BJ (cell line): ENCODE measurements at regions not wholly inside any gene's neighbourhood (a gene's known extent, or its start where the extent isn't known, plus 50 kb on each side); places are given as distances from the start of the nearest gene placed in this dataset.

ENCODE experiments used
- CTCF ChIA-PET: fragments of 350-600 bp; formaldehyde crosslinking; extraction: SDS; loops from one replicate; lab custom pipeline; 2021; ENCODE audit warnings: antibody characterized with exemption, inconsistent platforms; lab: Yijun Ruan, JAX
- POLR2A ChIA-PET: fragments of 300-600 bp; sonication (Branson Sonifier 250); formaldehyde crosslinking; extraction: SDS; loops from one replicate; lab custom pipeline; 2021; ENCODE audit warnings: antibody characterized with exemption; lab: Charles Lee
- DNase-seq: peaks from one replicate; pipeline ENCODE4 v3.0.0-alpha.2; 2011; ENCODE audit warnings: low read depth
- H3K27me3 ChIP-seq: 2 replicates; pipeline ENCODE4 v1.6.0; 2011; ENCODE audit warnings: low read length; ENCODE audit not compliant: control insufficient read depth, insufficient read depth
- H3K36me3 ChIP-seq: 2 replicates; pipeline ENCODE4 v1.5.1; 2011; ENCODE audit warnings: low read length; ENCODE audit not compliant: control insufficient read depth, insufficient read depth
- H3K4me3 ChIP-seq: 2 replicates; pipeline ENCODE4 v1.5.1; 2011; ENCODE audit warnings: low read depth, mild to moderate bottlenecking, control low read depth, low read length
- TF ChIP-seq, protein P1 (sequence below): IDR thresholded peaks from 2 replicates; pipeline ENCODE4 v1.5.1; 2011; ENCODE audit warnings: low read depth, mild to moderate bottlenecking, control low read depth, inconsistent platforms, low read length, moderate library complexity; ENCODE audit not compliant: insufficient read depth

DNA sequence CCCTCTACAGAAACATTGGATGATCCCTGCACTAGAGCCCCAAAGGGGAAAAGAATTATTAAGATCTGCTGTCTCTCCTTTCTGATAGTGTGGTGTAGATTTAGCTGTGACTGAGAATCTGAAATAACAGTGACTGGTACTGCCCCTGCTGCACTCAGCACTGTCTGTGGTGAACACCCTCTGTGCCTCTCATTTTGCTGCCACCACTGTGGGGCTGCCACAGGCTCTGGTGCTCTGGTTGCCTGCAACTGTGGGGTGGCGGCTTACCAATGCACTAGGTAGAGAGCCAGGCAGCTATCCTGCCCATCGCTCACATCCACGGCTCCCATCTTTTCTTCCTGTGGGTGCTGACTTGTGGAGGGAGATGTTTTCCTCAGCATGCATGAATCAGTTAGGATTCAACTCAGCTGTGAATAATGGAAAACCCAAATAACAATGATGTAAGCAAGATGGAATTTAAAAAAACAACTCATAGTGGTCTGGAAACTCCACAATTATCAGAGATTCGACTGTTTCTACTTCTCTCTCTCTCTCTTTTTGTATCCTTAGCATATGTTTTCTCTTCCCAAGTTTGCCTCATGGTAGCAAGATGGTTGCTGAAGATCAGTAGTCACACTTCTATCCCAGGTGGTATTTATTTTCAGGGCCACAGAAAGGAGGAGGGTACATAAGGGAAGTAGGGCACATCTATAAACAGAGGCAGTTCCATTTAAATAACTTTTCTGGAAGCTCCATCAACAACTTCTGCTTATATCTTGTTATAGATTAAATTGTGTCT is 99.8 kb upstream of the DAP start:
- ChIA-PET POLR2A (no interaction called here), CTCF (interaction anchor here (1.3 to 2.3 kb wide), 2 partner anchors 16 to 159 kb away, joined by 5 to 9 read pairs; no protein-coding TSS in a partner anchor)
- H3K27me3 ChIP-seq: no peaks in the 10 kb centered on the region
- no peaks in the 10 kb centered on the region for H3K36me3 ChIP-seq
- TF ChIP-seq, protein P1, sequence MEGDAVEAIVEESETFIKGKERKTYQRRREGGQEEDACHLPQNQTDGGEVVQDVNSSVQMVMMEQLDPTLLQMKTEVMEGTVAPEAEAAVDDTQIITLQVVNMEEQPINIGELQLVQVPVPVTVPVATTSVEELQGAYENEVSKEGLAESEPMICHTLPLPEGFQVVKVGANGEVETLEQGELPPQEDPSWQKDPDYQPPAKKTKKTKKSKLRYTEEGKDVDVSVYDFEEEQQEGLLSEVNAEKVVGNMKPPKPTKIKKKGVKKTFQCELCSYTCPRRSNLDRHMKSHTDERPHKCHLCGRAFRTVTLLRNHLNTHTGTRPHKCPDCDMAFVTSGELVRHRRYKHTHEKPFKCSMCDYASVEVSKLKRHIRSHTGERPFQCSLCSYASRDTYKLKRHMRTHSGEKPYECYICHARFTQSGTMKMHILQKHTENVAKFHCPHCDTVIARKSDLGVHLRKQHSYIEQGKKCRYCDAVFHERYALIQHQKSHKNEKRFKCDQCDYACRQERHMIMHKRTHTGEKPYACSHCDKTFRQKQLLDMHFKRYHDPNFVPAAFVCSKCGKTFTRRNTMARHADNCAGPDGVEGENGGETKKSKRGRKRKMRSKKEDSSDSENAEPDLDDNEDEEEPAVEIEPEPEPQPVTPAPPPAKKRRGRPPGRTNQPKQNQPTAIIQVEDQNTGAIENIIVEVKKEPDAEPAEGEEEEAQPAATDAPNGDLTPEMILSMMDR: no peak
- DNase-seq: peak; percentile 57
- no peak overlapping the region for H3K4me3 ChIP-seq

DNA sequence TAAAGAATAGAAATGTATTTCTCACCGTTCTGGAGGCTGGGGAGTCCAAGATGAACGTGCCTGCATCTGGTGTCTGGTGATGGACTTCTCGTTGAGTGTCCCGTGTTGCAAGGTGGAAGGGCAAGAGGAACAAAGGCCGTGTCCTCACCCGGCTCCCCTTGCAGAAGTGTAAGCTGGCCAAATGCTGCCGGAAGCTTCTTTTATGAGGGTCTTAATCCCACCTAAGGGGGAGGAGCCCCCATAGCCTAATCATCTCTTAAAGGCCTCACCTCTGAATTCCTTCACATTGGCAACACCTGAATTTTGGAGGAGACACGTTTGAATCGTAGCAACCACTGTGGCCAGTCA is 99.1 kb upstream of the DAP start:
- TF ChIP-seq, protein P1: no peak
- CTCF ChIA-PET: interaction anchor here (1.1 to 1.3 kb wide), 2 partner anchors 24 to 158 kb away, joined by 3 to 5 read pairs; no protein-coding TSS in a partner anchor
- H3K4me3 ChIP-seq: no peak overlapping the region
- DNase-seq: no peak
- no peaks in the 10 kb centered on the region for H3K27me3 ChIP-seq
- H3K36me3 ChIP-seq: no peaks in the 10 kb centered on the region
- POLR2A ChIA-PET: no interaction called here

DNA sequence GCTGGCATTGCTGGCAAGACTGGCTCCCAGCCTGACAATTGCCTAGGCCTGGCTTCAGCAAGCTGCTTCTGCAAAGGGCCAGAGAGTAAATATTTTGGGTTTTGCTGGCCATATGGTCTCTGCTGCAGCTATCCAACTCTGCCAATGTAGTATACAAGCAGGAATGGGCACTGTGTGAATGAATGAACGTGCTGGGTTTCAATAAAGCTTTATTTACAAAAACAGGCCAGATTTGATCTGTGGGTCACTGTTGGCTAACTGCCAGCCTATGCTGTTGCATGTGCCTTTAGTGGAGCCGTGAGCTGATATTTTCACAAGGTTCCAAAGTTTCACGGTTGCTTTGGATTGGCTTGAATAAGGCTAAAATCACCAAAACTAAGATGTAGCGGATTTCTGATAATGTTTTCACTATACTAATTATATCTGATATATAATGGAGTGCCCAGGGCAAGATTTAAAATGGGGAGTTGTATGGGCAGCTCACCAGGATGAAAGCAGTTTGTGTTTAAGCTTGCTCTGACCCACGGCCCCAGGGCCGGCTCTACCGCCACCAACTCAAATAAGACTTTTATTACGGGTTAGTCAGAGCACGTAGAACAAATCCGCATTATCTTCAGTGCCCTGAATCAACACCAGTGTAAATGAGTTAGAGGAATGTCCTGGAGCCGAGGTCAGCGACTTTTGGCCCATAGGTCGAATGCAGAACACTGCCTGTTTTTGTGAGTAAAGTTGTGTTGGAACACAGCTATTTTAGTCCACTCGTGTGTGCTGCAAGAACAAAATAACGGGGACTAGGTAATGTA is 98.6 kb upstream of the DAP start:
- CTCF ChIA-PET: interaction anchor here (0.7 to 1.5 kb wide), 4 partner anchors 23 to 165 kb away, joined by 3 to 6 read pairs (median 3); no protein-coding TSS in a partner anchor
- Histone ChIP-seq H3K36me3 (no peaks in the 10 kb centered on the region), H3K27me3 (no peaks in the 10 kb centered on the region), H3K4me3 (no peak overlapping the region)
- DNase-seq: no peak
- POLR2A ChIA-PET: no interaction called here
- TF ChIP-seq, protein P1: no peak

DNA sequence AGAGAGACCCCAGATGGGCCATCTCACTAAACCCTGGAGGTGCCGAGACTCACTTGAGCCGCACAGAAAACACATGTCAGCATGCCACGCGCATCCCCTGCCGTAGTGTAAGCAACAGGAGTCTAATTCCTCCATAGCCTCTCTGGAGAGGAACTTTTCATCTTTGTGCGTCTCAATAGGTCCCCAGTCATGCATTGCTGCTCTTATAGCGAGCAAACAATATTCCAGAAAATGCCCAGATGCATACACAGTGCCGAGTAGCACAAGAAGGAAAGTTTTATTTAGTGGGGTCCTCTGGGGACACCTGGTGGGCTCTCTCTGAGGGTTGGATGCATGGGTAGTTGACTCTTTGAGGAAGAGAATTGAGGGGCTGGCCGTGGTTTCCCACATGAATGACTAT is 97.9 kb upstream of the DAP start:
- Histone ChIP-seq H3K4me3 (no peak overlapping the region), H3K36me3 (no peaks in the 10 kb centered on the region), H3K27me3 (no peaks in the 10 kb centered on the region)
- no peak for DNase-seq
- POLR2A ChIA-PET: no interaction called here
- TF ChIP-seq, protein P1: no peak
- CTCF ChIA-PET: interaction anchor here (0.7 to 6.5 kb wide), 4 partner anchors 26 to 164 kb away, joined by 3 to 29 read pairs (median 4); no protein-coding TSS in a partner anchor

DNA sequence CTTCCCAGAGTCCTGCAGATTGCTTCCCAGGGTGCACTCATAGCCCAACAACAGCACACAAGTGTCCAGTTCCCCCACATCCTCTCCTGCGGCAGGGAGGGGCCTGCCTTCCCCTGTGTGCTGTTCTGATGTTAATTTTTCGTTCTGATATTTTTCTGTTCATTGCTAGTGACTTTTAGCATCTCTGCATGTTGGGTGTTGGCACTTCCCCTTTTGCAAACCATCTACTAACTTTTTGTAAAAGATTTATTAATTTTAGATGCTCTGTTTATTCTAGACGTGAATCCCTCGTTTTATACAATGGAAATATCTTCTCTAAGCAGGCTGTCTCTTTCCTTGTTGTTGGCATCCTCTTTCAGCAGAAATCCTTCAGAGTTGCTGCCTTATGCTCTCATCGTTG is 97.3 kb upstream of the DAP start:
- no peak overlapping the region for H3K4me3 ChIP-seq
- H3K36me3 ChIP-seq: no peaks in the 10 kb centered on the region
- CTCF ChIA-PET: interaction anchor here (1.1 to 6.5 kb wide), 5 partner anchors 17 to 164 kb away, joined by 3 to 29 read pairs (median 6); no protein-coding TSS in a partner anchor
- TF ChIP-seq, protein P1: no peak
- POLR2A ChIA-PET: no interaction called here
- no peak for DNase-seq
- H3K27me3 ChIP-seq: no peaks in the 10 kb centered on the region
